Stimulated activated CD4-positive, alpha-beta T cell treated with anti-CD3 and anti-CD28 coated beads, Interleukin-12 subunit alpha, Interleukin-12 subunit beta, amount 100 ng/mL, for 48 hours (primary cell): ENCODE measurements at regions not wholly inside any gene's neighbourhood (a gene's known extent, or its start where the extent isn't known, plus 50 kb on each side); places are given as distances from the start of the nearest gene placed in this dataset.

Experiments used
- DNase-seq, 3 donors: peaks; one replicate each; pipeline ENCODE4 v3.0.0-alpha.2; 2020; ENCODE audit warnings: low read depth in 2 of 3, low spot score in 1 of 3

GRCh38 chr4:110953191-110953590 is 330.3 kb upstream of the PITX2 start:
- DNase-seq: no peak

DNA sequence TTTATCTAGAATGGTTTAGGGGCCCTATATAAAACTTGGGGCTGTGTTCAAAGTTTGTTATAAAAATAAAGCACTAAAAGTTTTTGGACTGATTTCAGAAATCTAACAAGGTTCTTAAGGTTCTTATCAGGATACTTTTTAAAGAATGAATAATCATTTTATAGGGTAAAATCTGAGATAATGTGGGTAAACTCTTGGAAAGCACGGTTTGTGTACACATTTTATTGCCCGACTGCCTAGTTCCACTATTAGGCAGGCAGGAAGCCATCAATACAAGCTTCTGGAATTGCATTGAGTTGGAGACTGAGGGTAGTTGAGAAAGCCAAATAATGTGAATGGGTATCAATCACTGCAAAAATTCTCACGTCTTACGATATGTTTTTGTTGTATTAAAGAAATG is 331.0 kb upstream of the PITX2 start:
- DNase-seq: no peak

DNA sequence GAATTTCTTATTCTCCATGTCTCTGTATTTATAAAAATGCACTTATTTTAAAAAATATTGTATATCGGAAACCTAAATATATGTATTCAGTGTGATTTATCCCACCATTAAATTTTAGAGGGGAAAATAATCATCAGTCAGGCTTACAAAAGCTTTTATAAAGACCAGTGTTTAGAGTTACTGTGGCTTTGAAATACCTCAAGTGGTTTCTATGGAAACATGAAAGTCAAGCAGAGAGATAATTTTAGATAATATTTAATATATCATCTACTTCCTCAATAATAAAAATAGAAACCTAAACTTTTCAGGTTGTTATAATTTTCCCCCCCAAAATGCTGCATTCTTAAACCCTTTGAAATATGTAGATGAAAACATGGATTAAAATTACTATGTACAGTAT is 332.9 kb upstream of the PITX2 start:
- no peak for DNase-seq

DNA sequence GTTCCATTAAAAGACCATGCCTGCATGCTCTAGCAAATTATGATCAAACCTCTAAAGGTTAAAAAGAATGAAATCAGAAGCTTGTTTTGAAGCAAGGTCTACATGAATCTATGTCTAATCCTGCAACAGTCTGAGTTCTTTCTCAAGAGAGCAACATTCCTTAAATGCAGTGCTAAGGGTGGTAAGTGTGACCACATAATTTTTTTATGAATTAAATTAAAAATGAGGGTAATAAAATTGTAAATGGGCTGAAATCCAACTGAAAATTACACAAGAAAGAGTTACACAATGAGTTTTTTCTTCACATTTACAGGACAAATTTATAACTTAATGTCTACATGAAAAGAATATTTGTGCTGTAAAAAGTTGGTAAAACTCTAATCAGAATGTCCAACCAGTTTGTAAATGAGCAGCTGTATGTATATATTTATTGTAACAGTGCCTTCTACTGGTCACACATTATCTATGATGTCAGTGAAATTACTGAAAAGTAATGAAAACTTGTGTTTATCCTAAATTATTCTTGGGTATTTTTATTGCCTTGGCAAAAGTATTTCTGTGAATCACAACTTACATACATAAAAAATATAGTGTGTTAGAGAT is 336.3 kb upstream of the PITX2 start:
- DNase-seq: no peak

DNA sequence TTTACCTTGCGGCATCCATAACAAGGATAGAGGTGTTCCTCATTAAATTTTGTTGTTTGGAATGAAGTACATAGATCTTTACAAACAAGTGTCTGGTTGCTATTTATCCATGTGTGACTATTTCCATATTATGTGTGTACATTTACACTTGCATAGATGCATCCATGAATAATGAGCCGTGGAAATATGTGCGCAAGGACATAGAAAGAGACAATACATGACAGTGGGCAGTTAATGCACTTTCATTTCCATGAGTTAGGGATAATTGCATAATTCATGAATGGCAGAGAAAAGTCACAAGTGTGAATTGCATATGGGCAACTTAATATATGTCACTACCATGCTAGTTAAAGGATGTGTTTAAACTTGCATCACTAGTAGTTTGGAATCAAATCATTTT is 338.2 kb upstream of the PITX2 start:
- DNase-seq: no peak

DNA sequence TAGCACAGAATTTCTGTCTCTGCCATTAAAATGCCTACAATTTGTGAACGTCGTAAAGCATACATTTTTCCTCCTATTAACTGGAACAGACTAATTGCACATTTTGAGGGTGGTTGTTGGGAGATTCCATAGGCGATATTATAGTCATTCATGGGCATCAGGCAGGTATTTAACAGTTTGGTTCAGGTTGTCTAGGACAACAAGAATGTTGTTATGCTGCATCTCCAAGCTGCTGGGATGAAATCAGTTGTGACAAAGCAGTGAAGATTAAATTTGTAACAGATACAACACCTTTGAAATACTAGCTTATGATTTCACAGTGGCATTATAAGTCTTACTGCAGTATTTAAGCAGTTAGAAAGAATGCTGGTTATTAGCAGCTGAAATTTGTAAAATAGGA is 339.7 kb upstream of the PITX2 start:
- no peak for DNase-seq

GRCh38 chr4:110963662-110964280 is 340.9 kb upstream of the PITX2 start:
- DNase-seq: no peak

DNA sequence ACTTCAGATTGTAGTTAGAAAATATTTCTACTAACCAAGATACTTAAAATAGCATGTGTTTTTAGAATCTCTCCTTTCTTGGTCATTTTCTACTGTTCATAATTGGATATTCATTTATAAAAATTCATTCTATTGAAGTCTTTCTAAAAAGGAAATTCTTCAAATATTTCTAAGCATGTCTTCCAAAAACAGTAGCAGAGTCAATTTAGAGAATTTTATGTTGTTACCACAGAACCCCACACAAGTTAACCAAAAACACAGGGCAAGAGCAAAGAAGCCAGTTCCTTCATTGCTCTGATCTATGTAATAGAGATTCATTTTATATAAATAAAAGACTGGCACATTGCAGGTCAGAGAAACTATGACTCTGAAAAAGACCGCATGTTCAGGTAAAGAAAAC is 345.1 kb upstream of the PITX2 start:
- no peak for DNase-seq

DNA sequence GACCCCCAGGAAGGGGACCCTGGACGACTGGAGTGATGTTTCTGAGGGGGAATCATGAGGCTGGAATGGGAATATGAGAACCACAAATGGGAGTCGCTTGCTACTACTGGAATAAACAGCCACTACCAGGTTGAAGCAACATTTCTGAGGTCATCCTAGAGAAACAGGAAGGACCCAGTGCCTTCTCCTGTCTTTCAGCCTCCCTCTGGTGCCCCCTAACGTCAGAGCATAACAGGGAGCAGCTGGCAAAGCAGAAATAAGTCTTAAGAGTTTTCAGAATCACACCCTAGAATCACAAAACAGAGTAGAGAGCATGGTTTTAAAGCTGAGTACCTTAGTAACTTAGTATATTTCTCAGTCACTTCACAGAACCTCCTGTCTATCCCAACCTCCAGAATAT is 347.8 kb upstream of the PITX2 start:
- no peak for DNase-seq

DNA sequence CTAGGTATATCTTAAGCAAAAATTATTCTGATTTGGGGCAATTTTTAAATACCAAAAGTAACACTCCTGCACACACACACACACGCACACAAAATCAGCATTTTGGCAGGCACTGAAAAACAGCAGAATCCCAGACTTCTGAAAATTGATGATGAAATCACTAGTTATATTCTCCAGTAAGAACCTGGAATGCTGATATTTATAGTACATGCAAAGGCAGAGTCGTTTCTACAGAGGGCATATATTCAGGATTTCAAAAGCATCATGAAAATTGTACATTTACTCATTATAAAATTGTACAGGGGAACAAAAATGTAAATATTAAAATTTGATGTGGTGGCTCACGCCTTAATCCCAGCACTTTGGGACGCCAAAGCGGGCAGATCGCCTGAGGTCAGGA is 352.5 kb upstream of the PITX2 start:
- DNase-seq: no peak

DNA sequence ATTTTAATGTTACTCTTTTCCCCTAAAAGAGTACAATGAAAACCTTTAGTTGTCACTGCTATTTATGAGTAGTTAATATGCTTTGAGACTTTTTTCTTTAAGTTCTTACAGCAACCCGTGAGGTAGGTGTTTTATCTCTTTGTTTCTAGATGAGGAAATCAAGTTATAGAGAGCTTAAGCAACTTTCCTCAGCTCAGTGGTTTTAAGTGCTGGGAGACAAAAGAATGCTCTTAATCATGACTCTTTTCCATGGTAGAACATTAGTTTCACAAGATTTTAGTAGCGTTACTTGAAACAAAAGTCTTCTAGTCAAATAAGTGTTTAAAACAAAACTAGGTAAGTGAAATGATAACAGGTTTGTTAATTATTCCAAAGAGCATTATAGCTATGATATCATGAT is 354.7 kb upstream of the PITX2 start:
- no peak for DNase-seq

DNA sequence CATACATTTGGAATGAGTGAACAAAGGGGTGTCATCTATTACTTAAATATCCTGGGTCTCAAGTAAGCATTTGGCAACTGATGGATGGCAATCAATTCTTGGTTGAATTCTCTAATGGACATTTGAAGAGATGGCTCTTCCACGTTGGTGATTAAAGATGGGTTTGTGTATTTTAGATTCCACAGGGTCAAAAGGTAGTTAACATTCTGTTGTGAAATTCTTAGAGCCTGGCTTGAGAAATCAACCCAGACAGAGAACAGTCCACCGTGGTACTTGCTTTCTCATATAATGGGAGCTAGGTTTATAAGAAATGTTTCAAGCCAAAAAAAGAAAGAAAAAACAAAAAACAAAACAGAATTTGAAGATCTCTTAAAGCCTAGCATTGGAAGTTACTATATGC is 355.9 kb upstream of the PITX2 start:
- DNase-seq: no peak

- no peak for DNase-seq
Measured at GRCh38 chr4:110982486-110982885, 359.6 kb upstream of the PITX2 start.

- DNase-seq: no peak
Measured at GRCh38 chr4:110988722-110989121, 365.8 kb upstream of the PITX2 start.

DNA sequence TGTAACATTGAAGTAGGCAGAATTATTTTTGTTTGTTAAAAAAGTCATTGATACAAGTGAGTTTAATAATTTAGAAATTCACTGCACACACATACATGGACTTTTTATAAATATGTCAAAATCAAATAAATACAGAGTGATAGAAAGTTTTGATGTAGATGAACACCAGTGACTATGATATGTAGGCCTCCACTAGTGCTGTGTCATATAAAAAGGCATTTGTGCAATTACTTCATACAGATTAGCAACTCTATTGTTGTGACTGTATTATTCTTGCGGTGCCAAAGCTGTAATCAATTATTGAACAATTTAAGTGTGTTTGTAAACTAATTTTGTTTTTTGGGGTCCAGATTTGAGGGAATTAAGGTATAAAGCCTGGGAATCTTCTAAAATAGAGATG is 366.2 kb upstream of the PITX2 start:
- DNase-seq: no peak

DNA sequence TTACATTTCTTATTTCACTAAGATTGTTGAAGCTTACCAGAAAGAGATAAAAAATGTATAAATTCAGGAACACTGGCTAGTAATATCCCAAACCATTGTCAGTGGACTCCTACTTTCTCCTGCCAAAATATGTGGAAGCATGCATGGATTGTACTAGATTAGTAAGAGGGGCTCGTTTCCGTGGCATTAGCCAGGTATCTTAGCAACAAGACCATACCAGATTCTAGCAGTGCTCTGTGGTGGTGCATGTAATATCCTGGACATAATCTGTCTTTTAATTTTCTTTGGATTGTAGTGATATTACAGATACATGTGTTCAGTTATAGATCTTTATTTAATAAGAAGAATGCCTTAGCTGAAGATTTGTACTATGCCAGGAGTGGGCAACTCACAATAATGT is 371.9 kb upstream of the PITX2 start:
- DNase-seq: no peak

DNA sequence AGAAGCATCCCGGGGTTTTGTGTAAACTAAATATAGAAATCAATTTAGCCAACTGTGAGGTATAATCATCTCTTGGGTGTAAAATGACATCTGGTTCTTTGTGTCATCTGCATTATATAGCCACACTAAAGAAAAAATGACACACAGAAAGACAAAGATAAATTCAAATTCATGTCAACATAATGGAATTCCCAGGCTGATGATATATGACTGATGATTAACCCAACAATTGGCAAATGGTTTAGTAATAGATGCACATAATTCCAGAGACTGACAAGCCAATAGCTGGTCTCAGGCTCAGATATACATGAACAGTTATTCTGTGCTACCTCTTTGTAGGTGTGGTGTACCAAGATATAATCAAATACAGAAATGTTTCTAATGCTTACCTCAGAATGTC is 375.4 kb upstream of the PITX2 start:
- DNase-seq: no peak

GRCh38 chr4:111011458-111011857 is 388.6 kb upstream of the PITX2 start:
- DNase-seq: no peak

DNA sequence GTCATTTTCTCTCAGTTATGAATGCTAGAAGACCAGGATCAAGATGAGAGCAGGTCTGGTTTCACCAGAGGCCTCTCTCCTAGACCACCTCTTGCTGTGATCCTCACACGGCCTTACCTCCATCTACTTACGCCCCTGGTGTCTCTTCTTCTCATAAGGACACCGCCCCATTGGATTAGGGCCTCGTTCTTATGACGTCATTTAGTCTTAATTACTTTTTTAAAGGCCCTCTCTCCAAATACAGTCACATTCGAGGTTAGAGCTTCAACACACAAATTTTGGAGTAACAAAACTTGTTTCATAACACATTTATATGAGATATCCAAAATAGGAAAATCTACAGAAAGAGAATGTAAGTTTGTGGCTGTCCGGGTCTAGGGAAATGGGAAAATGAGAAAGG is 391.0 kb upstream of the PITX2 start:
- DNase-seq: no peak

DNA sequence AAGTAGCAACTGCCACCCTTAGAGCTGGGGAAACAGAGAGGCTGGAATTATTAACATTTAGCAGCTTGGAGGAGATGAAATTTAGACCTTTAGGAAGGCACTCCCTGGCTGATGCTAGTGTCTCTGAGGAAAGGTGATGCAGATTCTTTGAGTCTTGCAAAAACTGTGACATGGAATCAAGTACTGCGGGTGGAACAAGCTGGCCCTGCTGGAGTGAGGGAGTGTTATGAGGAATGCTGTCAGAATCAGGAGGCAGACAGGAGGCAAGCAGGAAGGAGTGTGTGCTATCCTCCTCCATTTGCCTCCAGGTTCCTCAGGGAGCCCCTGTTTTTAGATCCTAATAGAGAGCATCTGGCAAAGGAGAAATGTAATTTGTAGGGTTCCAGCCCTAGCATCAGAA is 391.7 kb upstream of the PITX2 start:
- no peak for DNase-seq

DNA sequence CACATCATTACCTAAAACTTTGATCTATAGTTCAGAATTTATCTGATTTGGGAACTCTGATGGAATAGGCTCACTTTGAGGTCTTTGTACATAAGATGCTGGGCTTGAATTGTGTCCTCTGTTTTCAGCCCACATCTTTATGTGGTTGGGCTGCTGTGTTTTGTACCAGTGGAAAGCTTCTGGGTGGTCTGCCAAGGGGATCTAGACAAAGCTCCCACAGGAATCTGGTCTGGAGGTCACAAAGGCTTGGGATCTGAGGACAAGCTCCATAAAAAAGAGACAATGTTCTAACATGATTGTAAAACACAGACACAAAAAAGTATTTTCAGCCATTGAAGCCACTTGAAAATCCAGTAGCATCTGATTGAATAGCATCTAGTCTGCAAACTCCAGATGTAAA is 393.5 kb upstream of the PITX2 start:
- DNase-seq: no peak

DNA sequence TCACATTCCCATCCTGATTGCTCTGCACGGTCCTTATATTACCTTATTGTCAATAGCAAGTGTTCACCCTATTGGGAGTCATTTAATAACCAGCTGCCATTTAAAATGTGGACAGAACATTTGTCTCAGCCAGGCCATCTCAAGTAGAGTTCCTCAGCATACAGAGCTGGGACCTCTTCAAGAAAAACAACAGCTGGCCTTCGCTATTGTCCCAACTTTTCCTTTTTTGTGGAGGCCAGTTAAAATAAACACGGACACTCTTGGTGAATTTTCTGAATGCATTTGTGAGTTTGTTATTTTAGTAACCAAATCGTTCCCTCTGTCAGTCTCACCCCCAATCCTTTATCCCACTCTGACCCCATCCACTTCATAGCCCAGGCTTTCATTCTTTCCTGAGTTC is 395.3 kb upstream of the PITX2 start:
- no peak for DNase-seq

DNA sequence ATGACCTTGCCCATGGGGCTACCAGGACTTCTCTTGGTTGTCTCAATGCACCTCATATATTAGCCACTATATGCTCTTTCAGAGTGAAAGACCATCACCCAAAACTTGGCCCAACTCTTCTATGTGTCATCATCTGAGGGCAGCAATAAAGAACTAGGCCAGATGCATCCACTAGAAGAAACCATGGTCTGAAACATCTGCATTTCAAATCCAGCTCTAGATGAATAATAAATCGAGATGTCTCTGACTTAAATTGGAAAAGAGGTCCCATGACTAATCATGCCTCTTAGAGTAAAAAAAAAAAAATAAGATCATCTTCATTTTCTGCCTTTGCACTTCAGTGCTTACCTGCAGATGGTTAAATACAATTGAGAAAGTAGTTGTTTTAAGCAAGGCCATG is 397.6 kb upstream of the PITX2 start:
- DNase-seq: no peak

- DNase-seq: no peak
Measured at GRCh38 chr4:111020961-111021360, 398.1 kb upstream of the PITX2 start.
